ENCODE measurements at regions not wholly inside any gene's neighbourhood (a gene's known extent, or its start where the extent isn't known, plus 50 kb on each side); places are given as distances from the start of the nearest gene placed in this dataset.
A peak's percentile ranks its signal among the peaks of the same experiment; 100 is the strongest.

DNA sequence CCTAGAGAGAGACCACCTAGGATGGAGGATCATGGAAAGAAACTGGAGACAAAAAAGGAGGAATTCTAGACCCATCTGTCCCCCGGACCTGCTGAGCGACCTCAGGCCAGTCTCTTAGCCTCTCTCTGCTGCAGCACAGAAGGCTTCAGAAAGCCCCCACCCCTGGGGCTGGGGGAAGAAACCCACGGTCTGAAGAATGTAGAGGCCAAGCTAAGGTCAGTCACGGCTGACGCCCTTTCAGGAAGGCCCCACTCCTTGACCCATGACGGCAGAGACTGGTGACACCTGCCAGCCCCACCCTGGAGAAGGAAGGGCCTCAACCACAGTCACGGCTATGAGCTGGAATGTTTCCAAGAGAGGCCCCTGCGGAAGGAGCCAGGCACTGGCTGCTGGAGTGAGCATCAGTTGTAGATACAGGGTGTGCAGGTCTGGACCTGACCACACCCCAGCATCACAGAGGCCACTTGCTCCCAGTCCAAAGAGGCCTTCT is 120.5 kb upstream of the BOD1 start (continued):
- TF ChIP-seq, protein P1, sequence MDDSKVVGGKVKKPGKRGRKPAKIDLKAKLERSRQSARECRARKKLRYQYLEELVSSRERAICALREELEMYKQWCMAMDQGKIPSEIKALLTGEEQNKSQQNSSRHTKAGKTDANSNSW (CRISPR knock-in tag; IDR thresholded peaks at IDR 0.05; ENCODE audit: borderline replicate concordance) = no peak
- TF ChIP-seq ZNF724P (CRISPR knock-in tag; IDR thresholded peaks at IDR 0.05; ENCODE audit: borderline replicate concordance) (no peak), ZBTB7A (CRISPR knock-in tag; IDR thresholded peaks at IDR 0.05) (0 out of 2 replicates have a peak, but pooled peaks have one; percentile 22), AKAP8 (CRISPR knock-in tag; IDR thresholded peaks at IDR 0.05) (no peak), ZSCAN31 (CRISPR knock-in tag; IDR thresholded peaks at IDR 0.05; ENCODE audit: low read depth) (0 out of 2 replicates have a peak, but pooled peaks have one; percentile 37), ZNF564 (CRISPR knock-in tag; IDR thresholded peaks at IDR 0.05) (no peak), ZNF792 (CRISPR knock-in tag; IDR thresholded peaks at IDR 0.05) (peak; percentile 92; the same call in 1 of the 2 replicates), HMGA1 (CRISPR knock-in tag; conservative IDR thresholded peaks at IDR 0.05) (no peak), ZNF24 (IDR thresholded peaks at IDR 0.05) (no peak), SAP130 (CRISPR knock-in tag; IDR thresholded peaks at IDR 0.05; ENCODE audit: low read depth) (no peak; the same call in 1 of the 2 replicates), SALL1 (CRISPR knock-in tag; IDR thresholded peaks at IDR 0.05) (0 out of 2 replicates have a peak, but pooled peaks have one; percentile 31), RXRA (CRISPR knock-in tag; IDR thresholded peaks at IDR 0.05) (0 out of 2 replicates have a peak, but pooled peaks have one; percentile 26), ZNF777 (CRISPR knock-in tag; IDR thresholded peaks at IDR 0.05) (no peak), ZNF556 (CRISPR knock-in tag; IDR thresholded peaks at IDR 0.05; ENCODE audit: borderline replicate concordance) (peak; percentile 41; the same call in 1 of the 2 replicates), KDM5A (IDR thresholded peaks at IDR 0.05; ENCODE audit: borderline replicate concordance, low read length) (no peak)
- TF ChIP-seq, protein P2, sequence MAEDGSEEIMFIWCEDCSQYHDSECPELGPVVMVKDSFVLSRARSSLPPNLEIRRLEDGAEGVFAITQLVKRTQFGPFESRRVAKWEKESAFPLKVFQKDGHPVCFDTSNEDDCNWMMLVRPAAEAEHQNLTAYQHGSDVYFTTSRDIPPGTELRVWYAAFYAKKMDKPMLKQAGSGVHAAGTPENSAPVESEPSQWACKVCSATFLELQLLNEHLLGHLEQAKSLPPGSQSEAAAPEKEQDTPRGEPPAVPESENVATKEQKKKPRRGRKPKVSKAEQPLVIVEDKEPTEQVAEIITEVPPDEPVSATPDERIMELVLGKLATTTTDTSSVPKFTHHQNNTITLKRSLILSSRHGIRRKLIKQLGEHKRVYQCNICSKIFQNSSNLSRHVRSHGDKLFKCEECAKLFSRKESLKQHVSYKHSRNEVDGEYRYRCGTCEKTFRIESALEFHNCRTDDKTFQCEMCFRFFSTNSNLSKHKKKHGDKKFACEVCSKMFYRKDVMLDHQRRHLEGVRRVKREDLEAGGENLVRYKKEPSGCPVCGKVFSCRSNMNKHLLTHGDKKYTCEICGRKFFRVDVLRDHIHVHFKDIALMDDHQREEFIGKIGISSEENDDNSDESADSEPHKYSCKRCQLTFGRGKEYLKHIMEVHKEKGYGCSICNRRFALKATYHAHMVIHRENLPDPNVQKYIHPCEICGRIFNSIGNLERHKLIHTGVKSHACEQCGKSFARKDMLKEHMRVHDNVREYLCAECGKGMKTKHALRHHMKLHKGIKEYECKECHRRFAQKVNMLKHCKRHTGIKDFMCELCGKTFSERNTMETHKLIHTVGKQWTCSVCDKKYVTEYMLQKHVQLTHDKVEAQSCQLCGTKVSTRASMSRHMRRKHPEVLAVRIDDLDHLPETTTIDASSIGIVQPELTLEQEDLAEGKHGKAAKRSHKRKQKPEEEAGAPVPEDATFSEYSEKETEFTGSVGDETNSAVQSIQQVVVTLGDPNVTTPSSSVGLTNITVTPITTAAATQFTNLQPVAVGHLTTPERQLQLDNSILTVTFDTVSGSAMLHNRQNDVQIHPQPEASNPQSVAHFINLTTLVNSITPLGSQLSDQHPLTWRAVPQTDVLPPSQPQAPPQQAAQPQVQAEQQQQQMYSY (CRISPR knock-in tag; IDR thresholded peaks at IDR 0.05) = no peak
- TF ChIP-seq, protein P3, sequence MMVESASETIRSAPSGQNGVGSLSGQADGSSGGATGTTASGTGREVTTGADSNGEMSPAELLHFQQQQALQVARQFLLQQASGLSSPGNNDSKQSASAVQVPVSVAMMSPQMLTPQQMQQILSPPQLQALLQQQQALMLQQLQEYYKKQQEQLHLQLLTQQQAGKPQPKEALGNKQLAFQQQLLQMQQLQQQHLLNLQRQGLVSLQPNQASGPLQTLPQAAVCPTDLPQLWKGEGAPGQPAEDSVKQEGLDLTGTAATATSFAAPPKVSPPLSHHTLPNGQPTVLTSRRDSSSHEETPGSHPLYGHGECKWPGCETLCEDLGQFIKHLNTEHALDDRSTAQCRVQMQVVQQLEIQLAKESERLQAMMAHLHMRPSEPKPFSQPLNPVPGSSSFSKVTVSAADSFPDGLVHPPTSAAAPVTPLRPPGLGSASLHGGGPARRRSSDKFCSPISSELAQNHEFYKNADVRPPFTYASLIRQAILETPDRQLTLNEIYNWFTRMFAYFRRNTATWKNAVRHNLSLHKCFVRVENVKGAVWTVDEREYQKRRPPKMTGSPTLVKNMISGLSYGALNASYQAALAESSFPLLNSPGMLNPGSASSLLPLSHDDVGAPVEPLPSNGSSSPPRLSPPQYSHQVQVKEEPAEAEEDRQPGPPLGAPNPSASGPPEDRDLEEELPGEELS (CRISPR knock-in tag; IDR thresholded peaks at IDR 0.05) = no peak
- TF ChIP-seq, protein P4, sequence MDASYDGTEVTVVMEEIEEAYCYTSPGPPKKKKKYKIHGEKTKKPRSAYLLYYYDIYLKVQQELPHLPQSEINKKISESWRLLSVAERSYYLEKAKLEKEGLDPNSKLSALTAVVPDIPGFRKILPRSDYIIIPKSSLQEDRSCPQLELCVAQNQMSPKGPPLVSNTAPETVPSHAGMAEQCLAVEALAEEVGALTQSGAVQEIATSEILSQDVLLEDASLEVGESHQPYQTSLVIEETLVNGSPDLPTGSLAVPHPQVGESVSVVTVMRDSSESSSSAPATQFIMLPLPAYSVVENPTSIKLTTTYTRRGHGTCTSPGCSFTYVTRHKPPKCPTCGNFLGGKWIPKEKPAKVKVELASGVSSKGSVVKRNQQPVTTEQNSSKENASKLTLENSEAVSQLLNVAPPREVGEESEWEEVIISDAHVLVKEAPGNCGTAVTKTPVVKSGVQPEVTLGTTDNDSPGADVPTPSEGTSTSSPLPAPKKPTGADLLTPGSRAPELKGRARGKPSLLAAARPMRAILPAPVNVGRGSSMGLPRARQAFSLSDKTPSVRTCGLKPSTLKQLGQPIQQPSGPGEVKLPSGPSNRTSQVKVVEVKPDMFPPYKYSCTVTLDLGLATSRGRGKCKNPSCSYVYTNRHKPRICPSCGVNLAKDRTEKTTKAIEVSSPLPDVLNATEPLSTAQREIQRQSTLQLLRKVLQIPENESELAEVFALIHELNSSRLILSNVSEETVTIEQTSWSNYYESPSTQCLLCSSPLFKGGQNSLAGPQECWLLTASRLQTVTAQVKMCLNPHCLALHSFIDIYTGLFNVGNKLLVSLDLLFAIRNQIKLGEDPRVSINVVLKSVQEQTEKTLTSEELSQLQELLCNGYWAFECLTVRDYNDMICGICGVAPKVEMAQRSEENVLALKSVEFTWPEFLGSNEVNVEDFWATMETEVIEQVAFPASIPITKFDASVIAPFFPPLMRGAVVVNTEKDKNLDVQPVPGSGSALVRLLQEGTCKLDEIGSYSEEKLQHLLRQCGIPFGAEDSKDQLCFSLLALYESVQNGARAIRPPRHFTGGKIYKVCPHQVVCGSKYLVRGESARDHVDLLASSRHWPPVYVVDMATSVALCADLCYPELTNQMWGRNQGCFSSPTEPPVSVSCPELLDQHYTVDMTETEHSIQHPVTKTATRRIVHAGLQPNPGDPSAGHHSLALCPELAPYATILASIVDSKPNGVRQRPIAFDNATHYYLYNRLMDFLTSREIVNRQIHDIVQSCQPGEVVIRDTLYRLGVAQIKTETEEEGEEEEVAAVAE (CRISPR knock-in tag; IDR thresholded peaks at IDR 0.05; ENCODE audit: borderline replicate concordance) = no peak
- TF ChIP-seq, protein P5, sequence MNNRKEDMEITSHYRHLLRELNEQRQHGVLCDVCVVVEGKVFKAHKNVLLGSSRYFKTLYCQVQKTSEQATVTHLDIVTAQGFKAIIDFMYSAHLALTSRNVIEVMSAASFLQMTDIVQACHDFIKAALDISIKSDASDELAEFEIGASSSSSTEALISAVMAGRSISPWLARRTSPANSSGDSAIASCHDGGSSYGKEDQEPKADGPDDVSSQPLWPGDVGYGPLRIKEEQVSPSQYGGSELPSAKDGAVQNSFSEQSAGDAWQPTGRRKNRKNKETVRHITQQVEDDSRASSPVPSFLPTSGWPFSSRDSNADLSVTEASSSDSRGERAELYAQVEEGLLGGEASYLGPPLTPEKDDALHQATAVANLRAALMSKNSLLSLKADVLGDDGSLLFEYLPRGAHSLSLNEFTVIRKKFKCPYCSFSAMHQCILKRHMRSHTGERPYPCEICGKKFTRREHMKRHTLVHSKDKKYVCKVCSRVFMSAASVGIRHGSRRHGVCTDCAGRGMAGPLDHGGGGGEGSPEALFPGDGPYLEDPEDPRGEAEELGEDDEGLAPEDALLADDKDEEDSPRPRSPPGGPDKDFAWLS (CRISPR knock-in tag; IDR thresholded peaks at IDR 0.05; ENCODE audit: borderline replicate concordance) = no peak

All from HepG2 (cell line).